Retinal pigment epithelial cell (primary cell): ENCODE measurements at regions not wholly inside any gene's neighbourhood (a gene's known extent, or its start where the extent isn't known, plus 50 kb on each side); places are given as distances from the start of the nearest gene placed in this dataset.

Experiments used
- DNase-seq: peaks from one replicate; pipeline ENCODE4 v3.0.0-alpha.2; 2010; ENCODE audit warnings: low read depth
- H3K4me3 ChIP-seq: 2 replicates; pipeline ENCODE4 v1.5.1; 2011; ENCODE audit warnings: mild to moderate bottlenecking, low read length, control low read depth, moderate library complexity
- CTCF ChIP-seq: conservative IDR thresholded peaks from 2 replicates; pipeline ENCODE4 v1.5.1; 2011; ENCODE audit warnings: low read depth, low read length, control low read depth, inconsistent platforms

DNA sequence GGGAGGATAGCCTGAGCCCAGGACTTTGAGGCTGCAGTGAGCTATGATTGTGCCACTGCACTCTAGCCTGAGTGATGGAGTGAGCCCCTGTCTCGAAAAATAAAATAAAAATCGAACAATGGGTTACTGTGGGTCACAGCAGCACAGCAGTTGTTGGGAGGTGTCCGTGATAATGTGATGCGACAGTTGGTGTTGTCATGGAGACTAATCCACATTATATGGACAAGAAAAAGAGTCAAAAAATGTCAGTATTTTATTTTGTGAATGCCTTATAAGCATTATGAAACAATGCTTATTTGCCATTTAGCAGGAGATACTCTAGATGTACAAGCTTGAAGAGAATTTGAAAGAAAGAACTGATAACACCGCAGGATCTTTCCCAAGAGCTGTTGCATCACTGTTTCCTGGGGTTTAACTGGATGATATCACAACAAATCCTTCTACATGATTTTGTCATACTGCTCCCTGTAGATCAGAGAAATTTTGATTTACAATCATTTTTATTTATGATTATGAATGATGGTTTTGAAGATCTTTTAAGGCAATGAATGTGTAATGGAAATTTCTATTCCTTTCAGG, 195.4 kb downstream of the BAMBI start:
- TF ChIP-seq CTCF, result no peak
- no peak for DNase-seq
- H3K4me3 ChIP-seq, result no peak overlapping the region

GRCh38 chr10:28873540-28873939, 196.2 kb downstream of the BAMBI start:
- no peak overlapping the region for H3K4me3 ChIP-seq
- TF ChIP-seq CTCF, result no peak
- no peak for DNase-seq

GRCh38 chr10:28874210-28874609, 196.9 kb downstream of the BAMBI start:
- H3K4me3 ChIP-seq, result no peak overlapping the region
- DNase-seq, result no peak
- TF ChIP-seq CTCF, result no peak

GRCh38 chr10:28875549-28876081, 198.3 kb downstream of the BAMBI start:
- DNase-seq, result no peak
- no peak for TF ChIP-seq CTCF
- peak overlapping the region; percentile 27 for H3K4me3 ChIP-seq

GRCh38 chr10:28878236-28878970, 201.1 kb downstream of the BAMBI start:
- H3K4me3 ChIP-seq, result no peak overlapping the region
- DNase-seq, result no peak
- TF ChIP-seq CTCF, result no peak

DNA sequence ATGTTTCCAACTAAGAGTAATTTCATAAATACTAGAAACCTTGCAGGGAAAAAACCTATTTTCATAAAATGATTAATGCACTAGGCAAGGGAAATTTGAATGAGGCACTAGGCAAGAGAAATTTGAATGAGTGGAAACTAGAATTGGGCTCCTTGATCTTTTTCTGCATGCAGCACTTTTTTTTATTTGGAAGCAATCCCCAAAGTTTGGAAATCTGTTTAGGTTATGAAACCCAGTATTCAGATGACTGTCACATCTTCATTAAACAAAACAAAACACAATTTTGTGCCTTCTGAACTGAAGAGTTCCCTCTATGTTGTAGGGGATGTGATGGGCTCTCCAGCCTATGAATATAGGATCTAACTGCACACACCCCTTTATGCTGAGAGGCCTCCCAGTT, 201.9 kb downstream of the BAMBI start:
- no peak overlapping the region for H3K4me3 ChIP-seq
- TF ChIP-seq CTCF, result no peak
- no peak for DNase-seq
